Inflammatory macrophage treated with lipopolysaccharide for 1 hour (primary cell): ENCODE measurements at regions not wholly inside any gene's neighbourhood (a gene's known extent, or its start where the extent isn't known, plus 50 kb on each side); places are given as distances from the start of the nearest gene placed in this dataset.
"Not testable (repeated sequence)": the region's sequence is repeated elsewhere in the genome, so short reads cannot be mapped to it uniquely, and the experiment has no call there.

Source experiments
- DNase-seq, 2 donors: peaks; one replicate each; pipeline ENCODE4 v3.0.0-alpha.2; 2020 to 2022

GRCh38 chr2:77839102-77839501 is 316.9 kb upstream of the LRRTM4 start:
- DNase-seq: no peak

GRCh38 chr2:77862120-77862519 is 339.9 kb upstream of the LRRTM4 start:
- no peak for DNase-seq

- DNase-seq: no peak
These were observed 342.2 kb upstream of the LRRTM4 start for GRCh38 chr2:77864426-77864825.

GRCh38 chr2:77866661-77867060 is 344.5 kb upstream of the LRRTM4 start:
- no peak for DNase-seq

GRCh38 chr2:77867146-77867545 is 345.0 kb upstream of the LRRTM4 start:
- no peak for DNase-seq

- no peak for DNase-seq
These were observed 351.3 kb upstream of the LRRTM4 start for GRCh38 chr2:77873506-77873905.

- DNase-seq: not testable (repeated sequence)
These were observed 378.0 kb upstream of the LRRTM4 start for GRCh38 chr2:77900211-77900610.

- no peak for DNase-seq
These were observed 388.0 kb upstream of the LRRTM4 start for GRCh38 chr2:77910136-77910535.

- DNase-seq: no peak
These were observed 398.7 kb upstream of the LRRTM4 start for GRCh38 chr2:77920838-77921366.

GRCh38 chr2:77922567-77922966 is 400.4 kb upstream of the LRRTM4 start:
- DNase-seq: no peak

- DNase-seq: no peak
These were observed 415.2 kb upstream of the LRRTM4 start for GRCh38 chr2:77937366-77937765.

- no peak for DNase-seq
These were observed 416.3 kb upstream of the LRRTM4 start for GRCh38 chr2:77938462-77938861.

- no peak for DNase-seq
These were observed 417.2 kb upstream of the LRRTM4 start for GRCh38 chr2:77939370-77939769.

GRCh38 chr2:77939801-77940200 is 417.6 kb upstream of the LRRTM4 start:
- no peak for DNase-seq

- DNase-seq: no peak
These were observed 432.8 kb upstream of the LRRTM4 start for GRCh38 chr2:77954931-77955330.

GRCh38 chr2:77962943-77963342 is 440.8 kb upstream of the LRRTM4 start:
- no peak for DNase-seq

GRCh38 chr2:77977471-77978063 is 455.4 kb upstream of the LRRTM4 start:
- no peak for DNase-seq

GRCh38 chr2:77995161-77995560 is 473.0 kb upstream of the LRRTM4 start:
- no peak for DNase-seq

- no peak for DNase-seq
These were observed 477.2 kb upstream of the LRRTM4 start for GRCh38 chr2:77999376-77999775.

- DNase-seq: no peak
These were observed 487.1 kb upstream of the LRRTM4 start for GRCh38 chr2:78009289-78009688.

- DNase-seq: no peak
These were observed 489.1 kb upstream of the LRRTM4 start for GRCh38 chr2:78011251-78011650.

GRCh38 chr2:78020491-78020890 is 498.3 kb upstream of the LRRTM4 start:
- no peak for DNase-seq

GRCh38 chr2:78023356-78023755 is 501.2 kb upstream of the LRRTM4 start:
- no peak for DNase-seq

GRCh38 chr2:78024996-78025395 is 502.8 kb upstream of the LRRTM4 start:
- no peak for DNase-seq

- DNase-seq: no peak
These were observed 507.3 kb upstream of the LRRTM4 start for GRCh38 chr2:78029392-78029995.
